ENCODE measurements at regions not wholly inside any gene's neighbourhood (a gene's known extent, or its start where the extent isn't known, plus 50 kb on each side); places are given as distances from the start of the nearest gene placed in this dataset.

- TF ChIP-seq, protein P1, sequence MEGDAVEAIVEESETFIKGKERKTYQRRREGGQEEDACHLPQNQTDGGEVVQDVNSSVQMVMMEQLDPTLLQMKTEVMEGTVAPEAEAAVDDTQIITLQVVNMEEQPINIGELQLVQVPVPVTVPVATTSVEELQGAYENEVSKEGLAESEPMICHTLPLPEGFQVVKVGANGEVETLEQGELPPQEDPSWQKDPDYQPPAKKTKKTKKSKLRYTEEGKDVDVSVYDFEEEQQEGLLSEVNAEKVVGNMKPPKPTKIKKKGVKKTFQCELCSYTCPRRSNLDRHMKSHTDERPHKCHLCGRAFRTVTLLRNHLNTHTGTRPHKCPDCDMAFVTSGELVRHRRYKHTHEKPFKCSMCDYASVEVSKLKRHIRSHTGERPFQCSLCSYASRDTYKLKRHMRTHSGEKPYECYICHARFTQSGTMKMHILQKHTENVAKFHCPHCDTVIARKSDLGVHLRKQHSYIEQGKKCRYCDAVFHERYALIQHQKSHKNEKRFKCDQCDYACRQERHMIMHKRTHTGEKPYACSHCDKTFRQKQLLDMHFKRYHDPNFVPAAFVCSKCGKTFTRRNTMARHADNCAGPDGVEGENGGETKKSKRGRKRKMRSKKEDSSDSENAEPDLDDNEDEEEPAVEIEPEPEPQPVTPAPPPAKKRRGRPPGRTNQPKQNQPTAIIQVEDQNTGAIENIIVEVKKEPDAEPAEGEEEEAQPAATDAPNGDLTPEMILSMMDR (IDR thresholded peaks at IDR 0.05), result no peak
- TF ChIP-seq POLR2A (IDR thresholded peaks at IDR 0.05), result no peak
Observed at GRCh38 chr10:28471652-28472050, 61.3 kb upstream of the WAC start.

All from esophagus squamous epithelium (tissue), 4 donors.